ENCODE measurements at regions not wholly inside any gene's neighbourhood (a gene's known extent, or its start where the extent isn't known, plus 50 kb on each side); places are given as distances from the start of the nearest gene placed in this dataset.

- no peak for TF ChIP-seq EZH2 (IDR thresholded peaks at IDR 0.05; ENCODE audit: low read length, unreplicated experiment)
- no peak for TF ChIP-seq EZH2phosphoT487 (IDR thresholded peaks at IDR 0.05; ENCODE audit: borderline replicate concordance, low read length)
- no peak for TF ChIP-seq CTCF (conservative IDR thresholded peaks at IDR 0.05; ENCODE audit: low read depth, low read length)
Observed at GRCh38 chr4:35709080-35709479, 535.2 kb downstream of the ARAP2 start.
